HT-29 (cell line): ENCODE measurements at regions not wholly inside any gene's neighbourhood (a gene's known extent, or its start where the extent isn't known, plus 50 kb on each side); places are given as distances from the start of the nearest gene placed in this dataset.
"Not testable (repeated sequence)": the region's sequence is repeated elsewhere in the genome, so short reads cannot be mapped to it uniquely, and the experiment has no call there.

ENCODE experiments used
- DNase-seq: peaks from one replicate; pipeline ENCODE4 v3.0.0-alpha.2; 2015; ENCODE audit warnings: low spot score

DNA sequence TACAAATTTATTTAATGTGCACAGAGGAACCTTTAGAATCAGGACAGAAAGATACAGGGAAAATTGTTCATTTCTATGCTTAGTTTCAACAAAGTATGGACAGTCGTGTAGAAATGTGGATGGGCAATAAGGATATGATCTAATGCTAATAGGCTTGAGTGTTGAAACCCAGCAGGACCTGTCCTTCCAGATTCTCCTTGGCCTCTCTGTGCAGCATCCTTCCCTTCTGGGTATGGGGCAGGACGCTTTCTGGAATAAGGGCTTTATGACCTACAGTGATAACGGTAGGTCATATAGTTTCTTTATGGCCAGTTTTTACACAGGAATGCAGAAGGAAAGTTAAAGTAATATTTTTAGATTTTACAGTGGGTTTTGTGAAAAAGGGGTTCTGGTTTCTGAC lies 698.1 kb downstream of the SI start:
- no peak for DNase-seq

GRCh38 chr3:164377466-164377865 lies 700.8 kb downstream of the SI start:
- DNase-seq, result no peak

- peak; percentile 9 for DNase-seq
These were observed 702.3 kb downstream of the SI start for GRCh38 chr3:164375995-164376394.

DNA sequence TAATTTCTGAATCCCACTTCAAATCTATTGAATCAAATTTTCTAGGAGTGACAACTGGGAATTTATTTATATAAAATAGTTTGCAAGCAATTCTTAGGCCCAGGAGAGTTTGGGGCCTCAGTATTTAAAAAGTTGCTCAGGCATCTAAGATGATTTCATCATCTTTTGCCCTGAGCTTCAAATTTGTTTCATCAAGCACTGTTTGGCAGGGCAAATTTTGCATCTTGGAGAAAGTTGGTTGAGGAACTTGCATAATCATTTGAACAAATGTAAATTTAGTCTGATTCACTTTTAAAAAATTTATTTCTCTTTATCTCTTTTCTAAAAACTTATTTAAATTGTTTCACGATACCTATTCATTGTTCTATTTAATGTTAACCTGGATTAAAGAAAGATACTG lies 702.8 kb downstream of the SI start:
- DNase-seq, result no peak

DNA sequence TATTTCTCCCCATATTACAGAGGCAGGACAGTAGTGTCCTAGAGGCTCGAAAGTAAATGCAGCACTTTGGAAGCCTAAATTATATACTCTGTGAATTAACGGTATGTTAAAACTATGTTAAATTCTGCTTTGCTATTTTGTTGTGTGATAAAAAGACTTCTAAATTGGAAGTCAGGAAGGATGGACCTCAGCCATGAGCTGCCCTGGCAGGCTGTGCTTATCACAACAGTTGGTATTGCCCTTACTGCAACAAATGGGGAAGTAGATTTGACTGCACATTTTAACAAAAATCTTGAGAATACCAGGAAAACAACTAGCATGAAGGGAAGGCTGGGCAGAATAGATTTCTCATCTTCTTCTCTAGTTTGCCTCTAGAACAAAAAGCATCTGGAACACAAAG lies 706.6 kb downstream of the SI start:
- no peak for DNase-seq

- no peak for DNase-seq
These were observed 707.3 kb downstream of the SI start for GRCh38 chr3:164370970-164371369.

DNA sequence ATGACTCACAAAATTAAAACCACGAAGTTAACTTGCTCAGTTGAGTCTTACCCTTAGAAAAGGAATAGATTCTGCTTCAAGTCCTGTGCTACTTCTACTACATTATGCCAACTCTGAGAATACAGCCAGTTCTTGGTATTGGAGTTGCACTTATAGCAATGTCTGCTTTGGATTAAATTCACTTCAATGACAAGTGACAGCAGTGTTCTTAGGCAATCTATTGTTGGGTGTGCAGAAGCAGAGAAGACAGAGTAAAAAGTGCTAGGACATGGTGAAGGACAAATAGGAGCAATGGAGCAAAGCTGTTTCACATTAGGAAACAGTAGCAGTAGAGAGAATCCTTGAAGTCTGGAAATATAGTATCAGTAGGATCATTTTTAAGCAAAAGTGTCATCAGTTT lies 713.1 kb downstream of the SI start:
- no peak for DNase-seq

DNA sequence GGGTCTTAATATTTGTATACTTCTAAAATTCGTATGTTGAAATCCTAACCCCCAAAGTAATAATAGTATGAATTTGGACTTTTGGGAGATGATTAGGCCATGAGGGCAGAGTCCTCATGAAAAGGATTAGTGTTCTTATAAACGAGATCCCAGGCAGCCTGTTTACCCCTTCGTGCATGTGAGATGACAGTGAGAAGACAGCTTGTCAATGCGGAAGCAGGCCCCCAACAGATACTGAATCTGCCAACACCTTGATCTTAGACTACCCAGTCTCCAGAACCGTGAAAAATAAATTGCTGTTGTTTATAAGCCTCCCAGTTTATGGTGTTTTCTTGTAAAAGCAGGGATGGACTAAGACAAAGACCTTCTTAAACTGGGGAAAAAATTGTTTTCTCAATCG lies 714.2 kb downstream of the SI start:
- DNase-seq, result no peak

GRCh38 chr3:164360738-164361406 lies 717.4 kb downstream of the SI start:
- no peak for DNase-seq

DNA sequence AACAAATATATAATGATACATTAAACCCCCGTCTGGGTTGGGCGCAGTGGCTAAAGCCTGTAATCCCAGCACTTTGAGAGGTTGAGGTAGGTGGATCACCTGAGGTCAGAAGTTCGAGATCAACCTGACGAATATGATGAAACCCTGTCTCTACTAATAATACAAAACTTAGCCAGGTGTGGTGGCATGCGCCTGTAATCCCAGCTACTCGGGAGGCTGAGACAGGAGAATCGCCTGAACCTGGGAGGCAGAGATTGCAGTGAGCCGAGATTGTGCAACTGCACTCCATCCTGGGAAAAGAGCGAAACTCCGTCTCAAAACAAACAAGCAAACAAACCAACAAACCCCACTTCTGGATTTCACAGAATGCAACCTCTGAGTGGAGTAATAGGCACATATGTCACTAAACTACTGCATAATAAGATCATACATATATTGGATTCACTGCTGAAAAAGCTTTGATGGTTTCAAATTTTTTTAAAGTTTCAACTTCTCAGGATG lies 718.2 kb downstream of the SI start:
- DNase-seq, result no peak

DNA sequence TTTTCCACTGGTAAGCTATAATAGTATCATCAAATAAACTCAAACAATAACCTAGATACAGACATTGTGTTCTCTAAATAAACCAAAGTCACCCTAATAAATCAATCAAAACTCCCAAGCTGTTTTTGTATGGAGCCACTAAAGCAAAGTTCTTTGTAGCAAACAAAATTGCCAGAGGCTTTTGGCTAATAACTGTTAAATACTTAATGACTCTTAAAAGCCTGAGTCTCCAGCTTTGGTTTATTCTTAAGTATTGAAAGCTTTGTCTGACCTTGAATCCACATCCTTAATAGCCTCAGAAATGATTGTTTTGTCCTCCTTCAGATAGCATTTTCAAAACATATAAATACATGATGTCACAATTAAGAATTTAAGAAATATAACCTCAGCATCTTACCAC lies 725.3 kb downstream of the SI start:
- DNase-seq, result no peak

DNA sequence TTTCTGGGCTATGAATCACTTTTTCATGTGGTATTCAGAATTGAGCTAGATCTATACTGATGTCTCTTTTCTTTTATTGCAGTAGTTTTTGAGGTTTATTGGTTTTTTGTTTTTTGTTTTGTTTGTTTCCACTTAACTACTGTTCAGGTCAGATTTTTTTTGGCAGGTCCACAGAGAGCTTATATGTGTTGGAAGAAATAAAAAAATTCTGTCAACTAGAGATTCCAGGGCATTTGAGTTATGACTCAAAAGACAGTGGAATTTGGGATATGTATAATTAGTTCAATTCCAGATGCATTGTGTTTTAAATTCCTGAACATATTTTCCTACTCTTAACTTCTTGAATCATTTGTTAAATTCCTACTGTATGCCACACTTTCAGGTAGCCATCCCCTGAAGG lies 727.2 kb downstream of the SI start:
- no peak for DNase-seq

DNA sequence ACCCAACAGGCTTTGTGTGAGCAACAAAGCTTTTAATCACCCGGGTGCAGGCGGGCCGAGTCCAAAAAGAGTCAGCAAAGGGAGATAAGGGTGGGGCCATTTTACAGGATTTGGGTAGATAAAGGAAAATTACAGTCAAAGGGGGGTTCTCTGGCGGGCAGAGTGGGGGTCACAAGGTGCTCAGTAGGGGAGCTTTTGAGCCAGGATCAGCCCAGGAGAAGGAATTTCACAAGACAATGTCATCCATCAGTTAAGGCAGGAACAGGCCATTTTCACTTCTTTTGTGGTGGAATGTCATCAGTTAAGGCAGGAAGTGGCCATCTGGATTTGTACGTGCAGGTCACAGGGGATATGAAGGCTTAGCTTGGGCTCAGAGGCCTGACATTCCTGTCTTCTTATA lies 736.1 kb downstream of the SI start:
- DNase-seq, result not testable (repeated sequence)

DNA sequence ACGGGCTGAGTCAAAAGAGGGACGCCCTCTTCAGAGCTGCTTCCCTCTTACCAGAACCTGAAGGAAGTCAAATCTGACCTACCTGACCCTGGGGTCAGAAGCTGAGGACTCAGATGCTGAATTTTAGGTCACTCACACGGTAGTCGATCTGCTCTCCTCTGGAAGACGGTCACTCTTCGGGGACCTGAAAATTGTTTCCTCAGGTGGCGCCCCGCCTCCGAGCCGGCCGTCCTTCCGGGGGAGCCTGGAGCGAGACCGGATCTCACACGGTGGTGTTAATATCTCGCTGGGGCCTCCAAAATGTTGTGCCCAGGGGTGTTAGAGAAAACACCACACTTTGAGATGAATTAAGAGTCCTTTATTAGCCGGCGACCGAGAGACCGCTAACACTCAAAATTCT lies 737.2 kb downstream of the SI start:
- no peak for DNase-seq

DNA sequence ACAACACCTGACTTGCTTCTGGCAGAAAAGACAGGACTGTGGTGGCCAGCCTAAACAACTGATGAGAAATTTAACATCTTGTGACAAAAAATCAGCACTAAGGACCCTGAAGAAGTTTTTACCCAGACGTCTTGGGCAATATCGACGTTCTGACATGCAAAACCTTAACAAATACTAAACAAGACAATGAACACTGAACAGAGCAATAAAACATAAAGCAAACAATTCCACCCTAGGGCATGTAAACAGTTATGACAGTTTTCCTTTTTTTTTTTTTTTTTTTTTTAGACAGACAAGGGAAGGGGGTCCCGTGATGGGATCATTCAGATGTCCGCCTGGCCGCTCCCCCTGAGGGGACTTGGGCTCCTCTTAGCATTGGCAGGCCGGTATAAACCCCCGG lies 738.0 kb downstream of the SI start:
- no peak for DNase-seq

- DNase-seq, result no peak
These were observed 745.2 kb downstream of the SI start for GRCh38 chr3:164332831-164333802.

- DNase-seq, result no peak
These were observed 751.6 kb downstream of the SI start for GRCh38 chr3:164326714-164327113.

- no peak for DNase-seq
These were observed 757.3 kb downstream of the SI start for GRCh38 chr3:164320962-164321361.

GRCh38 chr3:164306042-164306441 lies 772.3 kb downstream of the SI start:
- DNase-seq, result no peak

DNA sequence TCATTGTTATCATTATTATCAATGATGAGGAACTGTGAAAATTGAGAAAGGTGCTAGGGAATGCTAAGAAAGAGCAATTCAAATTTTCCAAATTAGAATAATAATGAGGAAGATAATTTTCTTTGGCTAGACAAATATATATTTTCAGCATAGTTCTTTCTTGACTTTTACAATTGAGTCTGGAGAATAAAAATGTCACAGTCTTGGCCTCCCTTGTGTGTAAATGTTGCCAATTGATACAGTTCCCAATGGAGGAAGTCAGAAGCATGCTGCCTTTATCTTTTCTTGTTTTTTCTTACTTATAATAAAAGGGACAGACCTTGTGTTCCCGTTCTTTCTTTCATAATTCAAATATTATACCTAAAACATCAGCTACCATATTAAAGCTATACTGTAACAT lies 774.4 kb downstream of the SI start:
- no peak for DNase-seq

- no peak for DNase-seq
These were observed 775.7 kb downstream of the SI start for GRCh38 chr3:164302622-164303021.

- not testable (repeated sequence) for DNase-seq
These were observed 786.8 kb downstream of the SI start for GRCh38 chr3:164291486-164291885.

GRCh38 chr3:164278550-164278949 lies 799.7 kb downstream of the SI start:
- DNase-seq, result no peak
